B cell (primary cell): ENCODE measurements at regions not wholly inside any gene's neighbourhood (a gene's known extent, or its start where the extent isn't known, plus 50 kb on each side); places are given as distances from the start of the nearest gene placed in this dataset.
"Not testable (repeated sequence)": the region's sequence is repeated elsewhere in the genome, so short reads cannot be mapped to it uniquely, and the experiment has no call there.

ENCODE experiments used
- ATAC-seq: fragments of 200-7000 bp; cut with Tn5 transposase; one replicate; pipeline ENCODE4 v1.10.0; 2021; ENCODE audit warnings: low read depth, mild to moderate bottlenecking, moderate number of reproducible peaks, moderate library complexity
- CTCF ChIA-PET: fragments of 350-600 bp; sonication (Branson Sonifier 250); formaldehyde crosslinking; loops from one replicate; lab custom pipeline; 2021; ENCODE audit warnings: antibody characterized with exemption, inconsistent platforms; lab: Charles Lee
- POLR2A ChIA-PET: fragments of 350-600 bp; sonication (Branson Sonifier 250); formaldehyde crosslinking; loops from one replicate; lab custom pipeline; 2021; ENCODE audit warnings: antibody characterized with exemption; lab: Charles Lee
- DNase-seq: peaks from one replicate; pipeline ENCODE4 v3.0.0; 2013
- H2AFZ ChIP-seq: 2 replicates; pipeline ENCODE4 v1.6.1; 2012; ENCODE audit warnings: mild to moderate bottlenecking, low read depth, low read length; ENCODE audit not compliant: insufficient read depth, poor library complexity, severe bottlenecking
- H3K27ac ChIP-seq, 2 donors: 1 replicate in 1 of 2; 2 replicates in 1 of 2; pipeline ENCODE4 v1.5.1; 2012 to 2013; ENCODE audit warnings: low read length in 2 of 2, mild to moderate bottlenecking in 2 of 2, moderate library complexity in 1 of 2
- H3K27me3 ChIP-seq, 4 experiments: fragments of 200-600 bp in 1 of 4; sonication (generic) in 1 of 4; replicated peaks in 1 of 4; 1 replicate in 2 of 4; 2 replicates in 2 of 4; pipeline versions ENCODE4 v1.6.1 to v1.7.0; 2013 to 2016; ENCODE audit warnings: low read length in 3 of 4, mild to moderate bottlenecking in 2 of 4, mixed read lengths in 1 of 4, moderate library complexity in 1 of 4; ENCODE audit not compliant: insufficient read depth in 4 of 4, control insufficient read depth in 3 of 4; ENCODE audit errors: control extremely low read depth in 1 of 4
- H3K36me3 ChIP-seq, 2 experiments: replicated peaks in 1 of 2; 1 replicate in 1 of 2; 2 replicates in 1 of 2; pipeline versions ENCODE4 v1.6.1 to v1.7.1; 2013; ENCODE audit warnings: low read length in 1 of 2; ENCODE audit not compliant: insufficient read depth in 2 of 2, control insufficient read depth in 1 of 2; ENCODE audit errors: control extremely low read depth in 1 of 2, extremely low read depth in 1 of 2
- H3K4me1 ChIP-seq, 2 donors: fragments of 200-600 bp in 1 of 2; sonication (generic) in 1 of 2; 1 replicate in 1 of 2; 2 replicates in 1 of 2; pipeline versions ENCODE4 v1.5.1 to v1.6.1; 2013 to 2017; ENCODE audit warnings: low read length in 2 of 2; ENCODE audit not compliant: control insufficient read depth in 2 of 2, insufficient read depth in 2 of 2
- H3K4me2 ChIP-seq: replicated peaks from 2 replicates; pipeline ENCODE3; 2012; ENCODE audit warnings: mild to moderate bottlenecking, low read depth, low read length; ENCODE audit not compliant: poor library complexity, severe bottlenecking
- H3K4me3 ChIP-seq, 5 experiments: fragments of 200-600 bp in 1 of 5; sonication (generic) in 1 of 5; 1 replicate in 3 of 5; 2 replicates in 2 of 5; pipeline versions ENCODE4 v1.5.1 to v1.7.0; 2011 to 2016; ENCODE audit warnings: low read length in 4 of 5, mild to moderate bottlenecking in 4 of 5, low read depth in 2 of 5, control low read depth in 1 of 5, moderate library complexity in 1 of 5; ENCODE audit not compliant: insufficient read depth in 1 of 5; ENCODE audit errors: control extremely low read depth in 1 of 5, extremely low read depth in 1 of 5
- H3K79me2 ChIP-seq: fragments of 200-600 bp; sonication (generic); one replicate; pipeline ENCODE4 v1.6.0; 2016; ENCODE audit warnings: low read length; ENCODE audit not compliant: control insufficient read depth, insufficient read depth
- H3K9ac ChIP-seq: fragments of 200-600 bp; sonication (generic); 2 replicates; pipeline ENCODE4 v1.6.1; 2017; ENCODE audit warnings: mild to moderate bottlenecking, low read length, moderate library complexity
- H3K9me3 ChIP-seq, 3 donors: one replicate each; pipeline versions ENCODE4 v1.6.1 to v1.7.1; 2013; ENCODE audit warnings: low read length in 2 of 3; ENCODE audit not compliant: control insufficient read depth in 2 of 3, insufficient read depth in 1 of 3; ENCODE audit errors: control extremely low read depth in 1 of 3
- H4K20me1 ChIP-seq: 2 replicates; pipeline ENCODE4 v1.6.0; 2012; ENCODE audit warnings: mild to moderate bottlenecking, low read length; ENCODE audit not compliant: insufficient read depth, control insufficient read depth, poor library complexity, severe bottlenecking
- H3K27ac Mint-ChIP-seq: one replicate; pipeline ENCODE4 v1.8.0; 2021; ENCODE audit warnings: mixed read lengths
- H3K27me3 Mint-ChIP-seq: one replicate; pipeline ENCODE4 v1.8.0; 2021; ENCODE audit warnings: mixed read lengths
- H3K4me1 Mint-ChIP-seq: one replicate; pipeline ENCODE4 v1.8.0; 2021; ENCODE audit warnings: mixed read lengths
- H3K4me3 Mint-ChIP-seq: one replicate; pipeline ENCODE4 v1.8.0; 2021; ENCODE audit warnings: mixed read lengths
- H3K9me3 Mint-ChIP-seq: one replicate; pipeline ENCODE4 v1.8.0; 2022; ENCODE audit warnings: mixed read lengths; ENCODE audit not compliant: insufficient read depth
- WGBS: methylation state at CpG from one replicate; pipeline ENCODE4 v1.1.5; 2013; ENCODE audit warnings: missing lambda C conversion rate; ENCODE audit not compliant: insufficient coverage; 5-methylcytosine and 5-hydroxymethylcytosine counted together
- intact Hi-C: fragments of 100-400 bp; cut with micrococcal nuclease; formaldehyde crosslinking; loops from one replicate; pipeline ENCODE4 v1.10.0; 2022

DNA sequence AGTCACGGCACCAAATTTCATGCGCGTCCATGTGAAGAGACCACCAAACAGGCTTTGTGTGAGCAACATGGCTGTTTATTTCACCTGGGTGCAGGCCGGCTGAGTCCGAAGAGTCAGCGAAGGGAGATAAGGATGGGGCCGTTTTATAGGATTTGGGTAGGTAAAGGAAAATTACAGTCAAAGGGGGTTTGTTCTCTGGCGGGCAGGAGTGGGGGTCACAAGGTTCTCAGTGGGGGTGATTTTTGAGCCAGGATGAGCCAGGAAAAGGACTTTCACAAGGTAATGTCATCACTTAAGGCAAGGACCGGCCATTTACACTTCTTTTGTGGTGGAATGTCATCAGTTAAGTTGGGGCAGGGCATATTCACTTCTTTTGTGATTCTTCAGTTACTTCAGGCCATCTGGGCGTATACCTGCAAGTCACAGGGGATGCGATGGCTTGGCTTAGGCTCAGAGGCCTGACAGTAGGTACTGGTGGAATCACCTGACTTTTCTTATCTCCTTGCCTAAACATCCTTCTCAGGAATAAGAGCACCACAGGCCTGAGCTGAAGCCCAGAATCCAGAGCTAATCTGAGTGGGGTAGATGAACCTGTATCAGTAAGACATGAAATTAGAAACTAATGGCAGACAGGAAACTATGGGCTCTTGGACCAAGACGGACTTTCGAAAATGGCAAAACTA, 334.7 kb upstream of the POT1 start:
- H3K27me3 Mint-ChIP-seq, H4K20me1 ChIP-seq, H3K4me2 ChIP-seq, H3K27ac ChIP-seq, POLR2A ChIA-PET, H3K36me3 ChIP-seq, H3K27me3 ChIP-seq, H3K4me3 ChIP-seq, H3K79me2 ChIP-seq, H3K4me3 Mint-ChIP-seq, CTCF ChIA-PET, H3K27ac Mint-ChIP-seq, H3K4me1 Mint-ChIP-seq, H3K4me1 ChIP-seq, ATAC-seq, H2AFZ ChIP-seq, intact Hi-C loops, H3K9ac ChIP-seq, H3K9me3 Mint-ChIP-seq, H3K9me3 ChIP-seq, DNase-seq: not testable (repeated sequence)
- 97% methylated on average over 11 of the region's 13 CpGs for WGBS

- H3K79me2 ChIP-seq, H3K4me3 ChIP-seq, H2AFZ ChIP-seq, ATAC-seq, POLR2A ChIA-PET, H3K27me3 ChIP-seq, H3K36me3 ChIP-seq, H3K4me3 Mint-ChIP-seq, CTCF ChIA-PET, DNase-seq, H3K9me3 ChIP-seq, H3K9ac ChIP-seq, H3K9me3 Mint-ChIP-seq, H3K27ac Mint-ChIP-seq, intact Hi-C loops, H4K20me1 ChIP-seq, H3K27ac ChIP-seq, H3K4me2 ChIP-seq, H3K27me3 Mint-ChIP-seq, H3K4me1 ChIP-seq, H3K4me1 Mint-ChIP-seq: not testable (repeated sequence)
- WGBS = 82% methylated on average over 6 of the region's 10 CpGs
Measured at GRCh38 chr7:125258876-125259417, 329.3 kb upstream of the POT1 start.
